ENCODE measurements at regions not wholly inside any gene's neighbourhood (a gene's known extent, or its start where the extent isn't known, plus 50 kb on each side); places are given as distances from the start of the nearest gene placed in this dataset.

- Histone ChIP-seq H3K27ac (replicated peaks) (no peak overlapping the region), H3K4me3 (replicated peaks; ENCODE audit: insufficient read depth, low read length) (no peak overlapping the region), H3K27me3 (ENCODE audit: insufficient read depth, poor library complexity, severe bottlenecking) (no peaks in the 10 kb centered on the region)
- no peak for TF ChIP-seq SPI1 (IDR thresholded peaks at IDR 0.05; ENCODE audit: borderline replicate concordance, low read depth)
- no peak for TF ChIP-seq CTCF (IDR thresholded peaks at IDR 0.05; ENCODE audit: insufficient read depth, low read length)
- TF ChIP-seq REST (IDR thresholded peaks at IDR 0.05; ENCODE audit: insufficient replicate concordance, low read depth): no peak
- TF ChIP-seq POLR2AphosphoS5 (IDR thresholded peaks at IDR 0.05; ENCODE audit: low read depth): no peak
- no peak for TF ChIP-seq GABPA (IDR thresholded peaks at IDR 0.05; ENCODE audit: low read depth)
- no peak for DNase-seq (ENCODE audit: low read depth in 1 of 2, low spot score in 1 of 2)
Measured at GRCh38 chr2:234401426-234401825, 95.5 kb downstream of the ARL4C start.

- Histone ChIP-seq H3K27me3 (ENCODE audit: insufficient read depth, poor library complexity, severe bottlenecking) (no peaks in the 10 kb centered on the region), H3K27ac (replicated peaks) (no peak overlapping the region), H3K4me3 (replicated peaks; ENCODE audit: insufficient read depth, low read length) (no peak overlapping the region)
- no peak for DNase-seq (ENCODE audit: low read depth in 1 of 2, low spot score in 1 of 2)
- no peak for TF ChIP-seq POLR2AphosphoS5 (IDR thresholded peaks at IDR 0.05; ENCODE audit: low read depth)
- no peak for TF ChIP-seq CTCF (IDR thresholded peaks at IDR 0.05; ENCODE audit: insufficient read depth, low read length)
- TF ChIP-seq SPI1 (IDR thresholded peaks at IDR 0.05; ENCODE audit: borderline replicate concordance, low read depth): no peak
- no peak for TF ChIP-seq GABPA (IDR thresholded peaks at IDR 0.05; ENCODE audit: low read depth)
- no peak for TF ChIP-seq REST (IDR thresholded peaks at IDR 0.05; ENCODE audit: insufficient replicate concordance, low read depth)
Measured at GRCh38 chr2:234399451-234400246, 97.2 kb downstream of the ARL4C start.

- no peak for DNase-seq (ENCODE audit: low read depth in 1 of 2, low spot score in 1 of 2)
- no peak for TF ChIP-seq POLR2AphosphoS5 (IDR thresholded peaks at IDR 0.05; ENCODE audit: low read depth)
- no peak for TF ChIP-seq REST (IDR thresholded peaks at IDR 0.05; ENCODE audit: insufficient replicate concordance, low read depth)
- TF ChIP-seq CTCF (IDR thresholded peaks at IDR 0.05; ENCODE audit: insufficient read depth, low read length): no peak
- TF ChIP-seq SPI1 (IDR thresholded peaks at IDR 0.05; ENCODE audit: borderline replicate concordance, low read depth): no peak
- no peak for TF ChIP-seq GABPA (IDR thresholded peaks at IDR 0.05; ENCODE audit: low read depth)
- H3K4me3 ChIP-seq (replicated peaks; ENCODE audit: insufficient read depth, low read length): no peak overlapping the region
- H3K27ac ChIP-seq (replicated peaks): no peak overlapping the region
- no peaks in the 10 kb centered on the region for H3K27me3 ChIP-seq (ENCODE audit: insufficient read depth, poor library complexity, severe bottlenecking)
Measured at GRCh38 chr2:234398531-234398930, 98.3 kb downstream of the ARL4C start.
